ENCODE measurements at regions not wholly inside any gene's neighbourhood (a gene's known extent, or its start where the extent isn't known, plus 50 kb on each side); places are given as distances from the start of the nearest gene placed in this dataset.

- TF ChIP-seq FOXJ3 (CRISPR knock-in tag; IDR thresholded peaks at IDR 0.05; ENCODE audit: borderline replicate concordance) = no peak
- no peak for TF ChIP-seq ZBTB14 (CRISPR knock-in tag; IDR thresholded peaks at IDR 0.05)
- no peak for TF ChIP-seq ZNF777 (CRISPR knock-in tag; IDR thresholded peaks at IDR 0.05)
- no peak for TF ChIP-seq LRRFIP1 (CRISPR knock-in tag; conservative IDR thresholded peaks at IDR 0.05)
- TF ChIP-seq, protein P1, sequence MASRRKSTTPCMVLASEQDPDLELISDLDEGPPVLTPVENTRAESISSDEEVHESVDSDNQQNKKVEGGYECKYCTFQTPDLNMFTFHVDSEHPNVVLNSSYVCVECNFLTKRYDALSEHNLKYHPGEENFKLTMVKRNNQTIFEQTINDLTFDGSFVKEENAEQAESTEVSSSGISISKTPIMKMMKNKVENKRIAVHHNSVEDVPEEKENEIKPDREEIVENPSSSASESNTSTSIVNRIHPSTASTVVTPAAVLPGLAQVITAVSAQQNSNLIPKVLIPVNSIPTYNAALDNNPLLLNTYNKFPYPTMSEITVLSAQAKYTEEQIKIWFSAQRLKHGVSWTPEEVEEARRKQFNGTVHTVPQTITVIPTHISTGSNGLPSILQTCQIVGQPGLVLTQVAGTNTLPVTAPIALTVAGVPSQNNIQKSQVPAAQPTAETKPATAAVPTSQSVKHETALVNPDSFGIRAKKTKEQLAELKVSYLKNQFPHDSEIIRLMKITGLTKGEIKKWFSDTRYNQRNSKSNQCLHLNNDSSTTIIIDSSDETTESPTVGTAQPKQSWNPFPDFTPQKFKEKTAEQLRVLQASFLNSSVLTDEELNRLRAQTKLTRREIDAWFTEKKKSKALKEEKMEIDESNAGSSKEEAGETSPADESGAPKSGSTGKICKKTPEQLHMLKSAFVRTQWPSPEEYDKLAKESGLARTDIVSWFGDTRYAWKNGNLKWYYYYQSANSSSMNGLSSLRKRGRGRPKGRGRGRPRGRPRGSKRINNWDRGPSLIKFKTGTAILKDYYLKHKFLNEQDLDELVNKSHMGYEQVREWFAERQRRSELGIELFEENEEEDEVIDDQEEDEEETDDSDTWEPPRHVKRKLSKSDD (CRISPR knock-in tag; IDR thresholded peaks at IDR 0.05; ENCODE audit: low read depth) = no peak
- TF ChIP-seq, protein P2, sequence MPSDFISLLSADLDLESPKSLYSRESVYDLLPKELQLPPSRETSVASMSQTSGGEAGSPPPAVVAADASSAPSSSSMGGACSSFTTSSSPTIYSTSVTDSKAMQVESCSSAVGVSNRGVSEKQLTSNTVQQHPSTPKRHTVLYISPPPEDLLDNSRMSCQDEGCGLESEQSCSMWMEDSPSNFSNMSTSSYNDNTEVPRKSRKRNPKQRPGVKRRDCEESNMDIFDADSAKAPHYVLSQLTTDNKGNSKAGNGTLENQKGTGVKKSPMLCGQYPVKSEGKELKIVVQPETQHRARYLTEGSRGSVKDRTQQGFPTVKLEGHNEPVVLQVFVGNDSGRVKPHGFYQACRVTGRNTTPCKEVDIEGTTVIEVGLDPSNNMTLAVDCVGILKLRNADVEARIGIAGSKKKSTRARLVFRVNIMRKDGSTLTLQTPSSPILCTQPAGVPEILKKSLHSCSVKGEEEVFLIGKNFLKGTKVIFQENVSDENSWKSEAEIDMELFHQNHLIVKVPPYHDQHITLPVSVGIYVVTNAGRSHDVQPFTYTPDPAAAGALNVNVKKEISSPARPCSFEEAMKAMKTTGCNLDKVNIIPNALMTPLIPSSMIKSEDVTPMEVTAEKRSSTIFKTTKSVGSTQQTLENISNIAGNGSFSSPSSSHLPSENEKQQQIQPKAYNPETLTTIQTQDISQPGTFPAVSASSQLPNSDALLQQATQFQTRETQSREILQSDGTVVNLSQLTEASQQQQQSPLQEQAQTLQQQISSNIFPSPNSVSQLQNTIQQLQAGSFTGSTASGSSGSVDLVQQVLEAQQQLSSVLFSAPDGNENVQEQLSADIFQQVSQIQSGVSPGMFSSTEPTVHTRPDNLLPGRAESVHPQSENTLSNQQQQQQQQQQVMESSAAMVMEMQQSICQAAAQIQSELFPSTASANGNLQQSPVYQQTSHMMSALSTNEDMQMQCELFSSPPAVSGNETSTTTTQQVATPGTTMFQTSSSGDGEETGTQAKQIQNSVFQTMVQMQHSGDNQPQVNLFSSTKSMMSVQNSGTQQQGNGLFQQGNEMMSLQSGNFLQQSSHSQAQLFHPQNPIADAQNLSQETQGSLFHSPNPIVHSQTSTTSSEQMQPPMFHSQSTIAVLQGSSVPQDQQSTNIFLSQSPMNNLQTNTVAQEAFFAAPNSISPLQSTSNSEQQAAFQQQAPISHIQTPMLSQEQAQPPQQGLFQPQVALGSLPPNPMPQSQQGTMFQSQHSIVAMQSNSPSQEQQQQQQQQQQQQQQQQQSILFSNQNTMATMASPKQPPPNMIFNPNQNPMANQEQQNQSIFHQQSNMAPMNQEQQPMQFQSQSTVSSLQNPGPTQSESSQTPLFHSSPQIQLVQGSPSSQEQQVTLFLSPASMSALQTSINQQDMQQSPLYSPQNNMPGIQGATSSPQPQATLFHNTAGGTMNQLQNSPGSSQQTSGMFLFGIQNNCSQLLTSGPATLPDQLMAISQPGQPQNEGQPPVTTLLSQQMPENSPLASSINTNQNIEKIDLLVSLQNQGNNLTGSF (CRISPR knock-in tag; IDR thresholded peaks at IDR 0.05) = no peak
- no peak for TF ChIP-seq KDM1A (CRISPR knock-in tag; IDR thresholded peaks at IDR 0.05)
- no peak for TF ChIP-seq JUNB (CRISPR knock-in tag; IDR thresholded peaks at IDR 0.05; ENCODE audit: borderline replicate concordance)
- TF ChIP-seq, protein P3, sequence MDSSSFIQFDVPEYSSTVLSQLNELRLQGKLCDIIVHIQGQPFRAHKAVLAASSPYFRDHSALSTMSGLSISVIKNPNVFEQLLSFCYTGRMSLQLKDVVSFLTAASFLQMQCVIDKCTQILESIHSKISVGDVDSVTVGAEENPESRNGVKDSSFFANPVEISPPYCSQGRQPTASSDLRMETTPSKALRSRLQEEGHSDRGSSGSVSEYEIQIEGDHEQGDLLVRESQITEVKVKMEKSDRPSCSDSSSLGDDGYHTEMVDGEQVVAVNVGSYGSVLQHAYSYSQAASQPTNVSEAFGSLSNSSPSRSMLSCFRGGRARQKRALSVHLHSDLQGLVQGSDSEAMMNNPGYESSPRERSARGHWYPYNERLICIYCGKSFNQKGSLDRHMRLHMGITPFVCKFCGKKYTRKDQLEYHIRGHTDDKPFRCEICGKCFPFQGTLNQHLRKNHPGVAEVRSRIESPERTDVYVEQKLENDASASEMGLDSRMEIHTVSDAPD (CRISPR knock-in tag; IDR thresholded peaks at IDR 0.05) = no peak
- no peak for TF ChIP-seq MEF2D (CRISPR knock-in tag; IDR thresholded peaks at IDR 0.05)
- TF ChIP-seq ZNF589 (CRISPR knock-in tag; conservative IDR thresholded peaks at IDR 0.05) = no peak
- TF ChIP-seq, protein P4, sequence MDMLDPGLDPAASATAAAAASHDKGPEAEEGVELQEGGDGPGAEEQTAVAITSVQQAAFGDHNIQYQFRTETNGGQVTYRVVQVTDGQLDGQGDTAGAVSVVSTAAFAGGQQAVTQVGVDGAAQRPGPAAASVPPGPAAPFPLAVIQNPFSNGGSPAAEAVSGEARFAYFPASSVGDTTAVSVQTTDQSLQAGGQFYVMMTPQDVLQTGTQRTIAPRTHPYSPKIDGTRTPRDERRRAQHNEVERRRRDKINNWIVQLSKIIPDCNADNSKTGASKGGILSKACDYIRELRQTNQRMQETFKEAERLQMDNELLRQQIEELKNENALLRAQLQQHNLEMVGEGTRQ (IDR thresholded peaks at IDR 0.05; ENCODE audit: low read depth, low read length) = no peak
- TF ChIP-seq, protein P4 (CRISPR knock-in tag; IDR thresholded peaks at IDR 0.05; ENCODE audit: borderline replicate concordance) = no peak
- no peak for TF ChIP-seq NR1H2 (CRISPR knock-in tag; IDR thresholded peaks at IDR 0.05; ENCODE audit: borderline replicate concordance, low read depth)
Observed at GRCh38 chr4:127045861-127046260, 586.9 kb upstream of the INTU start.
